CD8-positive, alpha-beta memory T cell (primary cell): ENCODE measurements at regions not wholly inside any gene's neighbourhood (a gene's known extent, or its start where the extent isn't known, plus 50 kb on each side); places are given as distances from the start of the nearest gene placed in this dataset.
"Not testable (repeated sequence)": the region's sequence is repeated elsewhere in the genome, so short reads cannot be mapped to it uniquely, and the experiment has no call there.

Experiments used
- CTCF ChIA-PET: fragments of 350-600 bp; sonication (Branson Sonifier 250); formaldehyde crosslinking; loops from one replicate; lab custom pipeline; 2021; ENCODE audit warnings: antibody characterized with exemption; lab: Charles Lee
- POLR2A ChIA-PET: fragments of 350-600 bp; sonication (Branson Sonifier 250); formaldehyde crosslinking; loops from one replicate; lab custom pipeline; 2021; ENCODE audit warnings: antibody characterized with exemption; lab: Charles Lee
- DNase-seq, 5 donors: peaks; one replicate each; pipeline versions ENCODE4 v3.0.0 to v3.0.0-alpha.2; 2020 to 2022; ENCODE audit warnings: mixed read lengths in 1 of 5
- H3K27ac ChIP-seq: one replicate; pipeline ENCODE4 v1.7.0; 2013; ENCODE audit warnings: low read depth, mild to moderate bottlenecking, low read length, moderate library complexity
- H3K27me3 ChIP-seq: 2 replicates; pipeline ENCODE4 v1.7.0; 2013; ENCODE audit warnings: low read length, mild to moderate bottlenecking; ENCODE audit not compliant: insufficient read depth, poor library complexity, severe bottlenecking
- H3K36me3 ChIP-seq: 2 replicates; pipeline ENCODE4 v1.7.0; 2013; ENCODE audit warnings: mild to moderate bottlenecking, low read length, moderate library complexity; ENCODE audit not compliant: insufficient read depth
- H3K4me1 ChIP-seq: 2 replicates; pipeline ENCODE4 v1.7.0; 2013; ENCODE audit warnings: mild to moderate bottlenecking, low read length, moderate library complexity; ENCODE audit not compliant: insufficient read depth
- H3K4me3 ChIP-seq: 2 replicates; pipeline ENCODE4 v1.7.0; 2013; ENCODE audit warnings: mild to moderate bottlenecking, low read length
- H3K9me3 ChIP-seq: 2 replicates; pipeline ENCODE4 v1.7.0; 2013; ENCODE audit warnings: mild to moderate bottlenecking, low read length
- H3K27ac Mint-ChIP-seq, 8 donors: one replicate each; pipeline ENCODE4 v1.8.0; 2020 to 2021; ENCODE audit warnings: mixed read lengths in 8 of 8, mild to moderate bottlenecking in 6 of 8, inconsistent platforms in 3 of 8, moderate library complexity in 3 of 8
- H3K27me3 Mint-ChIP-seq, 2 donors: one replicate each; pipeline ENCODE4 v1.8.0; 2020 to 2021; ENCODE audit warnings: mixed read lengths in 2 of 2, mild to moderate bottlenecking in 1 of 2, moderate library complexity in 1 of 2
- H3K36me3 Mint-ChIP-seq, 3 donors: one replicate each; pipeline ENCODE4 v1.8.0; 2020 to 2021; ENCODE audit warnings: mixed read lengths in 3 of 3, inconsistent platforms in 1 of 3, mild to moderate bottlenecking in 1 of 3
- H3K4me1 Mint-ChIP-seq, 3 donors: one replicate each; pipeline ENCODE4 v1.8.0; 2020 to 2021; ENCODE audit warnings: mixed read lengths in 3 of 3, inconsistent platforms in 1 of 3, mild to moderate bottlenecking in 1 of 3
- H3K4me3 Mint-ChIP-seq, 7 donors: one replicate each; pipeline ENCODE4 v1.8.0; 2020 to 2021; ENCODE audit warnings: mixed read lengths in 7 of 7, mild to moderate bottlenecking in 6 of 7, moderate library complexity in 4 of 7, inconsistent platforms in 2 of 7
- H3K9me3 Mint-ChIP-seq, 5 donors: one replicate each; pipeline ENCODE4 v1.8.0; 2020 to 2022; ENCODE audit warnings: mixed read lengths in 5 of 5, mild to moderate bottlenecking in 3 of 5, moderate library complexity in 2 of 5, inconsistent platforms in 1 of 5

- no peak for DNase-seq
- ChIA-PET CTCF (no interaction called here), POLR2A (no interaction called here)
- no peaks in the 10 kb centered on the region for H3K36me3 ChIP-seq
- Mint-ChIP-seq H3K27ac (no peak overlapping the region), H3K9me3 (peaks cover 2 to 28% (median 6%) of the 10 kb centered on the region in 5 donors), H3K4me3 (no peak overlapping the region), H3K27me3 (no peaks in the 10 kb centered on the region), H3K36me3 (no peaks in the 10 kb centered on the region), H3K4me1 (no peaks in the 10 kb centered on the region)
- no peak overlapping the region for H3K27ac ChIP-seq
- no peak overlapping the region for H3K4me3 ChIP-seq
- H3K4me1 ChIP-seq, result no peaks in the 10 kb centered on the region
- H3K9me3 ChIP-seq, result no peaks in the 10 kb centered on the region
- H3K27me3 ChIP-seq, result no peaks in the 10 kb centered on the region
Observed at GRCh38 chr13:81916461-81916860, 1575.5 kb upstream of the SPRY2 start.

GRCh38 chr13:81907787-81908372 is 1567.0 kb upstream of the SPRY2 start:
- CTCF ChIA-PET, result no interaction called here
- Mint-ChIP-seq H3K4me3 (no peak overlapping the region), H3K4me1 (no peaks in the 10 kb centered on the region), H3K36me3 (no peaks in the 10 kb centered on the region), H3K27ac (no peak overlapping the region), H3K9me3 (peaks cover 0 to 11% (median 5%) of the 10 kb centered on the region in 5 donors), H3K27me3 (no peaks in the 10 kb centered on the region)
- Histone ChIP-seq H3K27ac (no peak overlapping the region), H3K4me3 (no peak overlapping the region), H3K4me1 (no peaks in the 10 kb centered on the region), H3K36me3 (no peaks in the 10 kb centered on the region), H3K9me3 (no peaks in the 10 kb centered on the region), H3K27me3 (no peaks in the 10 kb centered on the region)
- POLR2A ChIA-PET, result no interaction called here
- DNase-seq, result no peak

- Mint-ChIP-seq H3K36me3 (no peaks in the 10 kb centered on the region), H3K9me3 (peaks cover 4 to 39% (median 15%) of the 10 kb centered on the region in 5 donors), H3K27me3 (no peaks in the 10 kb centered on the region), H3K27ac (no peak overlapping the region), H3K4me1 (no peaks in the 10 kb centered on the region), H3K4me3 (no peak overlapping the region)
- Histone ChIP-seq H3K27ac (no peak overlapping the region), H3K4me3 (no peak overlapping the region), H3K27me3 (no peaks in the 10 kb centered on the region), H3K36me3 (no peaks in the 10 kb centered on the region), H3K4me1 (no peaks in the 10 kb centered on the region), H3K9me3 (no peaks in the 10 kb centered on the region)
- ChIA-PET CTCF (no interaction called here), POLR2A (no interaction called here)
- DNase-seq, result no peak
Observed at GRCh38 chr13:81888855-81889254, 1547.9 kb upstream of the SPRY2 start.

- H3K27me3 Mint-ChIP-seq, result no peaks in the 10 kb centered on the region
- peaks cover 0 to 2% (median 0%) of the 10 kb centered on the region in 3 donors for H3K36me3 Mint-ChIP-seq
- no peak overlapping the region for H3K27ac ChIP-seq
- no peaks in the 10 kb centered on the region for H3K4me1 ChIP-seq
- no peaks in the 10 kb centered on the region for H3K27me3 ChIP-seq
- H3K9me3 ChIP-seq, result no peaks in the 10 kb centered on the region
- H3K36me3 ChIP-seq, result no peaks in the 10 kb centered on the region
- H3K4me3 Mint-ChIP-seq, result no peak overlapping the region
- no peak overlapping the region for H3K4me3 ChIP-seq
- no peak overlapping the region for H3K27ac Mint-ChIP-seq
- no peak for DNase-seq
- peaks cover 5 to 25% (median 15%) of the 10 kb centered on the region in 5 donors for H3K9me3 Mint-ChIP-seq
- POLR2A ChIA-PET, result no interaction called here
- no peaks in the 10 kb centered on the region for H3K4me1 Mint-ChIP-seq
- CTCF ChIA-PET, result no interaction called here
Observed at GRCh38 chr13:81874681-81875661, 1534.0 kb upstream of the SPRY2 start.

- POLR2A ChIA-PET, result no interaction called here
- no peaks in the 10 kb centered on the region for H3K36me3 ChIP-seq
- Mint-ChIP-seq H3K4me3 (no peak overlapping the region), H3K9me3 (peaks cover 6 to 26% (median 18%) of the 10 kb centered on the region in 5 donors), H3K36me3 (peaks cover 0 to 2% (median 0%) of the 10 kb centered on the region in 3 donors), H3K27me3 (no peaks in the 10 kb centered on the region), H3K4me1 (no peaks in the 10 kb centered on the region), H3K27ac (no peak overlapping the region)
- no peak overlapping the region for H3K27ac ChIP-seq
- no peak overlapping the region for H3K4me3 ChIP-seq
- no peaks in the 10 kb centered on the region for H3K4me1 ChIP-seq
- CTCF ChIA-PET, result no interaction called here
- no peak for DNase-seq
- H3K9me3 ChIP-seq, result no peaks in the 10 kb centered on the region
- no peaks in the 10 kb centered on the region for H3K27me3 ChIP-seq
Observed at GRCh38 chr13:81874253-81874652, 1533.3 kb upstream of the SPRY2 start.

GRCh38 chr13:81872581-81872980 is 1531.7 kb upstream of the SPRY2 start:
- Mint-ChIP-seq H3K4me1 (no peaks in the 10 kb centered on the region), H3K4me3 (no peak overlapping the region), H3K27ac (no peak overlapping the region), H3K36me3 (peaks cover 0 to 2% (median 0%) of the 10 kb centered on the region in 3 donors), H3K27me3 (no peaks in the 10 kb centered on the region), H3K9me3 (peaks cover 8 to 33% (median 26%) of the 10 kb centered on the region in 5 donors)
- no peak overlapping the region for H3K27ac ChIP-seq
- no peaks in the 10 kb centered on the region for H3K36me3 ChIP-seq
- ChIA-PET CTCF (no interaction called here), POLR2A (no interaction called here)
- H3K9me3 ChIP-seq, result no peaks in the 10 kb centered on the region
- no peak for DNase-seq
- no peaks in the 10 kb centered on the region for H3K27me3 ChIP-seq
- H3K4me1 ChIP-seq, result no peaks in the 10 kb centered on the region
- no peak overlapping the region for H3K4me3 ChIP-seq

GRCh38 chr13:81871751-81872325 is 1530.9 kb upstream of the SPRY2 start:
- H3K27ac ChIP-seq, H3K4me3 ChIP-seq, H3K4me1 Mint-ChIP-seq, H3K9me3 ChIP-seq, POLR2A ChIA-PET, CTCF ChIA-PET, H3K36me3 ChIP-seq, H3K4me3 Mint-ChIP-seq, DNase-seq, H3K27me3 ChIP-seq, H3K4me1 ChIP-seq, H3K36me3 Mint-ChIP-seq, H3K27me3 Mint-ChIP-seq, H3K27ac Mint-ChIP-seq: not testable (repeated sequence)
- peaks cover 9 to 38% (median 26%) of the 10 kb centered on the region in 5 donors for H3K9me3 Mint-ChIP-seq

GRCh38 chr13:81848291-81848690 is 1507.4 kb upstream of the SPRY2 start:
- Mint-ChIP-seq H3K4me1 (no peaks in the 10 kb centered on the region), H3K4me3 (no peak overlapping the region), H3K9me3 (peaks cover 2 to 19% (median 4%) of the 10 kb centered on the region in 5 donors), H3K27ac (no peak overlapping the region), H3K36me3 (no peaks in the 10 kb centered on the region), H3K27me3 (no peaks in the 10 kb centered on the region)
- H3K9me3 ChIP-seq, result no peaks in the 10 kb centered on the region
- no peaks in the 10 kb centered on the region for H3K27me3 ChIP-seq
- no peaks in the 10 kb centered on the region for H3K4me1 ChIP-seq
- H3K4me3 ChIP-seq, result no peak overlapping the region
- POLR2A ChIA-PET, result no interaction called here
- CTCF ChIA-PET, result no interaction called here
- no peaks in the 10 kb centered on the region for H3K36me3 ChIP-seq
- no peak for DNase-seq
- H3K27ac ChIP-seq, result no peak overlapping the region
